ENCODE measurements at regions not wholly inside any gene's neighbourhood (a gene's known extent, or its start where the extent isn't known, plus 50 kb on each side); places are given as distances from the start of the nearest gene placed in this dataset.
"Not testable (repeated sequence)": the region's sequence is repeated elsewhere in the genome, so short reads cannot be mapped to it uniquely, and the experiment has no call there.

DNA sequence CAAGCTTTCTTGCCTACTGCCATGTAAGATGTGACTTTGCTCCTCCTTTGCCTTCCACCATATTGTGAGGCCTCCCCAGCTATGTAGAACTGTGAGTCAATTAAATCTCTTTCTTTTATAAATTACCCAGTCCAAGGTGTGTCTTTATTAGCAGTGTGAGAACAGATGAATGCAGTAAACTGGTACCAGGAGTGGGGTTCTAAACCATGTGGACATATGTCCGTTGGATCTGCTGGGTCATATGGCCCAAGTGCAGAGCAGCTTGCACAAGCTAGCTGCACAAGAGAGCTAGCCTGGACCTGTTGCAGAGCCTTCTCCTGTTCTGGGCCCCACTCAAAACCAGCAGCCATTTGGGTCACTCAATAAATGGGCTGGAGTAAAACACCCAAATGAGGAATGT, 177.1 kb downstream of the HIPK3 start:
- Mint-ChIP-seq H3K27ac (no peak overlapping the region), H3K27me3 (peaks cover 12% of the 10 kb centered on the region), H3K9me3 (peaks cover 11% of the 10 kb centered on the region), H3K4me1 (no peaks in the 10 kb centered on the region), H3K4me3 (no peak overlapping the region), H3K36me3 (ENCODE audit: low read depth) (no peaks in the 10 kb centered on the region)
- no peak for ATAC-seq (replicated peaks)

DNA sequence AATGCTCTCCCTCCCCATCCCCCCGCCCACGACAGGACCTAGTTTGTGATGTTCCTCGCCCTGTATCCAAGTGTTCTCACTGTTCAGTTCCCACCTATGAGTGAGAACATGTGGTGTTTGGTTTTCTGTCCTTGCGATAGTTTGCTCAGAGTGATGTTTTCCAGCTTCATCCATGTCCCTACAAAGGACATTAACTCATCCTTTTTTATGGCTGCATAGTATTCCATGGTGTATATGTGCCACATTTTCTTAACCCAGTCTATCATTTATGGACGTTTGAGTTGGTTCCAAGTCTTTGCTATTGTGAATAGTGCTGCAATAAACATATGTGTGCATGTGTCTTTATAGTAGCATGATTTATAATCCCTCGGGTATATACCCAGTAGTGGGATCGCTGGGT, 171.3 kb downstream of the HIPK3 start:
- H3K27me3 Mint-ChIP-seq = peaks cover 33% of the 10 kb centered on the region
- H3K4me3 Mint-ChIP-seq; H3K4me1 Mint-ChIP-seq; H3K9me3 Mint-ChIP-seq; ATAC-seq (replicated peaks); H3K27ac Mint-ChIP-seq; H3K36me3 Mint-ChIP-seq (ENCODE audit: low read depth): not testable (repeated sequence)

- no peaks in the 10 kb centered on the region for H3K36me3 Mint-ChIP-seq (ENCODE audit: low read depth)
- no peaks in the 10 kb centered on the region for H3K4me1 Mint-ChIP-seq
- peaks cover 26% of the 10 kb centered on the region for H3K27me3 Mint-ChIP-seq
- no peak overlapping the region for H3K27ac Mint-ChIP-seq
- no peaks in the 10 kb centered on the region for H3K9me3 Mint-ChIP-seq
- H3K4me3 Mint-ChIP-seq = no peak overlapping the region
- ATAC-seq (replicated peaks) = no peak
These were observed 163.9 kb downstream of the HIPK3 start for GRCh38 chr11:33420959-33421566.

- Mint-ChIP-seq H3K36me3 (ENCODE audit: low read depth) (no peaks in the 10 kb centered on the region), H3K27me3 (peaks cover 26% of the 10 kb centered on the region), H3K9me3 (no peaks in the 10 kb centered on the region), H3K4me1 (no peaks in the 10 kb centered on the region), H3K27ac (no peak overlapping the region), H3K4me3 (no peak overlapping the region)
- no peak for ATAC-seq (replicated peaks)
These were observed 162.7 kb downstream of the HIPK3 start for GRCh38 chr11:33419924-33420323.

DNA sequence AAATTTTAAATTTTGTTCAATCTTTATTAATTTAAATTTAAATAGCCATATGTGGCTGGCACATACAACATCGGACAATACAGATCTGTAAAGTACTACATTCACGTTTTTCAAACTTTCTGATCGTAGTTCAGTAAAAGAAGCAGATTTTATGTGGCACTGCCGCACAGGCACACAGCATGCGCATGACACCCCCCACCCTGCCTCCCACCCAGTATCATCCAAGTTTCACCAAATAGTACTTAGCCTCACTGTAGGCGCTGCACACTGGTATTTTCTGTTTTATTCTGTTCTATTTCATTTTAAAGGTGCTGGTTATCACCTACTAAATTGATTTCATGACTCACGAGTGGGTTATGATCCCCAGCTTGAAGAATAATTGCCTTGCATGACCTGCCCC, 159.9 kb downstream of the HIPK3 start:
- Mint-ChIP-seq H3K4me1 (no peaks in the 10 kb centered on the region), H3K4me3 (no peak overlapping the region), H3K36me3 (ENCODE audit: low read depth) (no peaks in the 10 kb centered on the region), H3K9me3 (no peaks in the 10 kb centered on the region), H3K27ac (no peak overlapping the region), H3K27me3 (peaks cover 23% of the 10 kb centered on the region)
- ATAC-seq (replicated peaks) = no peak

- Mint-ChIP-seq H3K27ac (no peak overlapping the region), H3K36me3 (ENCODE audit: low read depth) (no peaks in the 10 kb centered on the region), H3K4me3 (no peak overlapping the region), H3K9me3 (no peaks in the 10 kb centered on the region), H3K4me1 (no peaks in the 10 kb centered on the region), H3K27me3 (peaks cover 25% of the 10 kb centered on the region)
- ATAC-seq (replicated peaks) = no peak
These were observed 156.1 kb downstream of the HIPK3 start for GRCh38 chr11:33413301-33413700.

DNA sequence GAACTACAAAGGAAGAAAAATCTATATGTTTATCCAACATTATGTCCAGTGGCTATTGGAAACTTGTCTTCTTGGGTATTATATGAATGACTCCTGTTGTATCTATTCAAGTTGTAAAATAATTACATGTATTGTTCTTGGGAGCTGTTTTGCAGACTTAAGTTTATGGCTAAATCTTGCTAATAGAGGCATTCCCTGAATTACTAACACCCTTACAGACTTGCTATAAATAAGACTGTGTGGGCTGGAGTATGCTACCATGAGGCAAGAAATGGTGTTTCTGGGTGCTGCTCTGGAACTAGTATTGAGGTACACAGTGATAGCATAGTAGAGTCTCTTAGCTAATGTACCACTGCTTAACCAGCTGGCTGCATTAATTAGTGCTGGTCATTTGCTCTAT, 155.1 kb downstream of the HIPK3 start:
- H3K9me3 Mint-ChIP-seq = no peaks in the 10 kb centered on the region
- H3K36me3 Mint-ChIP-seq (ENCODE audit: low read depth) = no peaks in the 10 kb centered on the region
- no peak overlapping the region for H3K27ac Mint-ChIP-seq
- ATAC-seq (replicated peaks) = no peak
- no peaks in the 10 kb centered on the region for H3K4me1 Mint-ChIP-seq
- no peak overlapping the region for H3K4me3 Mint-ChIP-seq
- peaks cover 21% of the 10 kb centered on the region for H3K27me3 Mint-ChIP-seq

- Mint-ChIP-seq H3K9me3 (no peaks in the 10 kb centered on the region), H3K27me3 (peaks cover 21% of the 10 kb centered on the region), H3K4me3 (no peak overlapping the region), H3K4me1 (no peaks in the 10 kb centered on the region), H3K27ac (no peak overlapping the region), H3K36me3 (ENCODE audit: low read depth) (no peaks in the 10 kb centered on the region)
- no peak for ATAC-seq (replicated peaks)
These were observed 154.6 kb downstream of the HIPK3 start for GRCh38 chr11:33411751-33412150.

DNA sequence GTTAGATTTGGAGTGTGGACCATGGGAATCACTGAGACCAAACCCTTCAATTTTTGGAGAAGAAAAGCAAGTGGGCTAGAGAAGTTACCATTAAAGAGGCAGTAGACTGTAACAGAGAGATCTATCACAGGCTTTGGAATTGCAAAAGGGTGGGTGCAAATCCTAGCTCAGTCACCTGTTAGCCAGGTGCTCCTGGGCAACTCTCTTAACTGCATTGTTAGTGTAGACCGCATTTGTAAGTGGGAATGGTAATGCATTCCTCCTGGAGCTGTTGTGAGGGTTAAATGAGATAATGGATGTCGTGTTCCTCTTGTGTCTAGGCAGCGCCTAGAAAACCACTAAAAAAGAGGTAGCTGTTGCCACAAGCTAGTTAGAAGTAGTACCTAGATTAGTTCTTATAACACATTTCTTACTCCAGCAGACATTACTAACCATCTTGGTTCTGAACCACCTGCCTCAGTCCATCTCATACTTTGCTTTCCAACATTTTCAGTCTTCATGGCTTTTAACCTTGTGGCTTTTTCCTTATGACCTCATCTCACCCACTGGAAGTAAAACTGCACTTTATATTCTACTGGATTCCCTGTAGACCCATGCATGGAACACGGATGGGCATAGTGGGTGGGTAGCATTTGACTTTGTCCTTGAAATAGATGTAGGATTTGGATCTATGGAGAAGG, 153.0 kb downstream of the HIPK3 start:
- no peak for ATAC-seq (replicated peaks)

More for the DNA sequence above, 153.0 kb downstream of the HIPK3 start:
- Mint-ChIP-seq H3K27ac (no peak overlapping the region), H3K27me3 (peaks cover 19% of the 10 kb centered on the region), H3K9me3 (no peaks in the 10 kb centered on the region), H3K36me3 (ENCODE audit: low read depth) (no peaks in the 10 kb centered on the region), H3K4me3 (no peak overlapping the region), H3K4me1 (no peaks in the 10 kb centered on the region)

All from activated T-helper 17 cell treated with anti-CD3 and anti-CD28 coated beads, Interleukin-2, amount 50 U/mL, for 72 hours (primary cell).